Thyroid gland (tissue), 4 donors: ENCODE measurements at regions not wholly inside any gene's neighbourhood (a gene's known extent, or its start where the extent isn't known, plus 50 kb on each side); places are given as distances from the start of the nearest gene placed in this dataset.

Experiments used
- POLR2A ChIP-seq, 2 donors: fragments of 450-650 bp; IDR thresholded peaks; one replicate each; pipeline ENCODE4 v1.6.1; 2017; ENCODE audit warnings: antibody characterized with exemption in 2 of 2, mild to moderate bottlenecking in 2 of 2, moderate library complexity in 1 of 2
- TF ChIP-seq, protein P1 (sequence below), 6 experiments: fragments of 200-600 bp in 3 of 6; fragments of 450-650 bp in 3 of 6; sonication (generic) in 3 of 6; IDR thresholded peaks; one replicate each; pipeline ENCODE4 v1.5.1; 2016 to 2019; ENCODE audit warnings: antibody characterized with exemption in 6 of 6, mild to moderate bottlenecking in 2 of 6, inconsistent platforms in 1 of 6, moderate library complexity in 1 of 6

DNA sequence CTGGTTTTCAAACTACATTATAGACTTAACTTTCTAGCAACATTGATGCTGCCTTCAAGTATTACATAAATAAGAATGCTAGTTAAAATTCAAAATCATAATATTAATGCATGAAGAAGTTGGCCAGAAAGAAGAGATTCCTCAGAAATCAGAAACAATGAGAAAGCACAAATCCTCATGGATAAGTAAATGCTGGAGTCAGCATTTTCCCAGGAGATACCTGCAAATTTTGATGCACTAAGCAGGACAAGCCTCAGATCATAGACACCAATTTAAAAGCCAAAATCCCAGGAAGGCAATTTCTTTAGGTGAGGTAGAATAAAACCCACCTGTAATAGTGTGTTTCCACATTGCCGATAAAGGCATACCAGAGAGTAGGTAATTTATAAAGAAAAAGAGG lies 305.2 kb upstream of the TBX18 start:
- TF ChIP-seq, protein P1, sequence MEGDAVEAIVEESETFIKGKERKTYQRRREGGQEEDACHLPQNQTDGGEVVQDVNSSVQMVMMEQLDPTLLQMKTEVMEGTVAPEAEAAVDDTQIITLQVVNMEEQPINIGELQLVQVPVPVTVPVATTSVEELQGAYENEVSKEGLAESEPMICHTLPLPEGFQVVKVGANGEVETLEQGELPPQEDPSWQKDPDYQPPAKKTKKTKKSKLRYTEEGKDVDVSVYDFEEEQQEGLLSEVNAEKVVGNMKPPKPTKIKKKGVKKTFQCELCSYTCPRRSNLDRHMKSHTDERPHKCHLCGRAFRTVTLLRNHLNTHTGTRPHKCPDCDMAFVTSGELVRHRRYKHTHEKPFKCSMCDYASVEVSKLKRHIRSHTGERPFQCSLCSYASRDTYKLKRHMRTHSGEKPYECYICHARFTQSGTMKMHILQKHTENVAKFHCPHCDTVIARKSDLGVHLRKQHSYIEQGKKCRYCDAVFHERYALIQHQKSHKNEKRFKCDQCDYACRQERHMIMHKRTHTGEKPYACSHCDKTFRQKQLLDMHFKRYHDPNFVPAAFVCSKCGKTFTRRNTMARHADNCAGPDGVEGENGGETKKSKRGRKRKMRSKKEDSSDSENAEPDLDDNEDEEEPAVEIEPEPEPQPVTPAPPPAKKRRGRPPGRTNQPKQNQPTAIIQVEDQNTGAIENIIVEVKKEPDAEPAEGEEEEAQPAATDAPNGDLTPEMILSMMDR (IDR thresholded peaks at IDR 0.05): no peak
- TF ChIP-seq POLR2A (IDR thresholded peaks at IDR 0.05): no peak
